ENCODE measurements at regions not wholly inside any gene's neighbourhood (a gene's known extent, or its start where the extent isn't known, plus 50 kb on each side); places are given as distances from the start of the nearest gene placed in this dataset.
"Not testable (repeated sequence)": the region's sequence is repeated elsewhere in the genome, so short reads cannot be mapped to it uniquely, and the experiment has no call there.

- no peak for DNase-seq
These were observed 195.1 kb upstream of the SLC38A2 start for GRCh38 chr12:46567667-46568066.

GRCh38 chr12:46562625-46563225 is 190.2 kb upstream of the SLC38A2 start:
- no peak for DNase-seq

- not testable (repeated sequence) for DNase-seq
These were observed 189.4 kb upstream of the SLC38A2 start for GRCh38 chr12:46561769-46562624.

GRCh38 chr12:46560874-46561273 is 188.3 kb upstream of the SLC38A2 start:
- DNase-seq = no peak

- no peak for DNase-seq
These were observed 187.5 kb upstream of the SLC38A2 start for GRCh38 chr12:46560089-46560488.

- DNase-seq = no peak
These were observed 186.7 kb upstream of the SLC38A2 start for GRCh38 chr12:46559311-46559710.

GRCh38 chr12:46558677-46559076 is 186.1 kb upstream of the SLC38A2 start:
- no peak for DNase-seq

GRCh38 chr12:46557539-46558373 is 185.2 kb upstream of the SLC38A2 start:
- DNase-seq = no peak

- DNase-seq = no peak
These were observed 184.4 kb upstream of the SLC38A2 start for GRCh38 chr12:46556819-46557524.

GRCh38 chr12:46556105-46556559 is 183.6 kb upstream of the SLC38A2 start:
- DNase-seq = no peak

- no peak for DNase-seq
These were observed 182.9 kb upstream of the SLC38A2 start for GRCh38 chr12:46555406-46555852.

- DNase-seq = no peak
These were observed 181.9 kb upstream of the SLC38A2 start for GRCh38 chr12:46554460-46554859.

- no peak for DNase-seq
These were observed 181.3 kb upstream of the SLC38A2 start for GRCh38 chr12:46553911-46554310.

- no peak for DNase-seq
These were observed 180.7 kb upstream of the SLC38A2 start for GRCh38 chr12:46553266-46553665.

- no peak for DNase-seq
These were observed 177.8 kb upstream of the SLC38A2 start for GRCh38 chr12:46550266-46550879.

- no peak for DNase-seq
These were observed 177.1 kb upstream of the SLC38A2 start for GRCh38 chr12:46549527-46550265.

GRCh38 chr12:46548605-46549071 is 176.1 kb upstream of the SLC38A2 start:
- no peak for DNase-seq

- no peak for DNase-seq
These were observed 175.1 kb upstream of the SLC38A2 start for GRCh38 chr12:46547421-46548354.

- no peak for DNase-seq
These were observed 174.2 kb upstream of the SLC38A2 start for GRCh38 chr12:46546634-46547273.

- not testable (repeated sequence) for DNase-seq
These were observed 170.8 kb upstream of the SLC38A2 start for GRCh38 chr12:46543378-46543795.
